GM12892 (cell line): ENCODE measurements at regions not wholly inside any gene's neighbourhood (a gene's known extent, or its start where the extent isn't known, plus 50 kb on each side); places are given as distances from the start of the nearest gene placed in this dataset.
"Not testable (repeated sequence)": the region's sequence is repeated elsewhere in the genome, so short reads cannot be mapped to it uniquely, and the experiment has no call there.

Experiments
- POLR2A ChIP-seq: IDR thresholded peaks from 2 replicates; pipeline ENCODE4 v1.6.1; 2011; ENCODE audit warnings: low read depth, low read length, control low read depth
- POLR2AphosphoS5 ChIP-seq: IDR thresholded peaks from 2 replicates; pipeline ENCODE4 v1.6.1; 2011; ENCODE audit warnings: low read depth, low read length, control low read depth

GRCh38 chr9:39573024-39574022, 217.9 kb downstream of the SPATA31A1 start:
- TF ChIP-seq POLR2AphosphoS5, POLR2A: not testable (repeated sequence)
